PC-9 (cell line): ENCODE measurements at regions not wholly inside any gene's neighbourhood (a gene's known extent, or its start where the extent isn't known, plus 50 kb on each side); places are given as distances from the start of the nearest gene placed in this dataset.

Experiments used
- BruUV-seq: library from RNA; stranded (reverse); fragments of 400-500 nt; replicated peaks from 2 replicates; lab custom pipeline; 2021; lab: Mats Ljungman, UMichigan
- CTCF ChIA-PET: fragments of 300-600 bp; sonication (Branson Sonifier 250); formaldehyde crosslinking; loops from one replicate; lab custom pipeline; 2022; ENCODE audit warnings: antibody characterized with exemption; lab: Charles Lee
- POLR2A ChIA-PET: fragments of 300-600 bp; sonication (Branson Sonifier 250); formaldehyde crosslinking; loops from one replicate; lab custom pipeline; 2022; ENCODE audit warnings: antibody characterized with exemption; ENCODE audit not compliant: unreplicated experiment; lab: Charles Lee
- DNase-seq, 2 experiments: peaks; one replicate each; pipeline versions ENCODE4 v3.0.0 to v3.0.0-alpha.2; 2015 to 2022; ENCODE audit warnings: mixed read lengths in 1 of 2
- H2AFZ ChIP-seq: fragments of 200-600 bp; sonication (generic); 2 replicates; pipeline ENCODE4 v1.8.1; 2017; ENCODE audit warnings: antibody characterized with exemption
- H3F3A ChIP-seq: fragments of 200-600 bp; sonication (generic); 2 replicates; pipeline ENCODE4 v1.8.1; 2017; ENCODE audit warnings: antibody characterized with exemption, mild to moderate bottlenecking, low read depth; ENCODE audit not compliant: insufficient read depth
- H3K27ac ChIP-seq: fragments of 200-600 bp; sonication (generic); 2 replicates; pipeline ENCODE4 v1.6.1; 2016; ENCODE audit warnings: mixed run types
- H3K27me3 ChIP-seq: fragments of 200-600 bp; sonication (generic); 2 replicates; pipeline ENCODE4 v1.6.1; 2016; ENCODE audit warnings: low read depth, mixed run types; ENCODE audit not compliant: insufficient read depth
- H3K36me3 ChIP-seq: fragments of 200-600 bp; sonication (generic); 2 replicates; pipeline ENCODE4 v1.6.1; 2016; ENCODE audit warnings: low read depth, mixed run types
- H3K4me1 ChIP-seq: fragments of 200-600 bp; sonication (generic); replicated peaks from 2 replicates; pipeline ENCODE4 v1.6.1; 2016; ENCODE audit warnings: mixed run types; ENCODE audit not compliant: insufficient read depth
- H3K4me2 ChIP-seq: fragments of 200-600 bp; sonication (generic); 2 replicates; pipeline ENCODE4 v1.6.1; 2017; ENCODE audit warnings: mixed run types
- H3K4me3 ChIP-seq: fragments of 200-600 bp; sonication (generic); 2 replicates; pipeline ENCODE4 v1.6.1; 2016; ENCODE audit warnings: mixed run types
- H3K79me2 ChIP-seq: fragments of 200-600 bp; sonication (generic); 2 replicates; pipeline ENCODE4 v1.6.1; 2017; ENCODE audit warnings: low read depth, mixed run types
- H3K9me2 ChIP-seq: fragments of 200-600 bp; sonication (generic); 2 replicates; pipeline ENCODE4 v1.8.1; 2017; ENCODE audit warnings: mild to moderate bottlenecking; ENCODE audit not compliant: insufficient read depth
- H3K9me3 ChIP-seq: fragments of 200-600 bp; sonication (generic); 2 replicates; pipeline ENCODE4 v1.8.1; 2016; ENCODE audit warnings: low read depth; ENCODE audit not compliant: insufficient read depth
- H4K20me1 ChIP-seq: fragments of 200-600 bp; sonication (generic); 2 replicates; pipeline ENCODE4 v1.8.1; 2017; ENCODE audit not compliant: insufficient read depth
- CTCF ChIP-seq: fragments of 200-600 bp; sonication (generic); conservative IDR thresholded peaks from 2 replicates; pipeline ENCODE4 v1.6.1; 2017; ENCODE audit warnings: mixed run types, antibody characterized with exemption, mild to moderate bottlenecking, moderate library complexity
- EZH2 ChIP-seq: fragments of 200-600 bp; sonication (generic); IDR thresholded peaks from 2 replicates; pipeline ENCODE4 v1.8.0; 2017; ENCODE audit warnings: antibody characterized with exemption, low read depth
- intact Hi-C: fragments of 100-400 bp; cut with micrococcal nuclease; formaldehyde crosslinking; loops from one replicate; pipeline ENCODE4 v1.10.0; 2022; ENCODE audit not compliant: unreplicated experiment

- Histone ChIP-seq H3F3A (no peaks in the 10 kb centered on the region), H2AFZ (no peak overlapping the region), H4K20me1 (no peaks in the 10 kb centered on the region), H3K9me3 (no peaks in the 10 kb centered on the region), H3K4me1 (no peaks in the 10 kb centered on the region), H3K27me3 (no peaks in the 10 kb centered on the region; the same call in 1 of the 2 replicates), H3K9me2 (no peaks in the 10 kb centered on the region), H3K4me3 (no peak overlapping the region), H3K27ac (no peak overlapping the region), H3K79me2 (no peaks in the 10 kb centered on the region), H3K36me3 (no peaks in the 10 kb centered on the region), H3K4me2 (no peak overlapping the region)
- intact Hi-C loops, result no loop called here
- no TSS peak for BruUV-seq
- POLR2A ChIA-PET, result no interaction called here
- TF ChIP-seq EZH2 (no peak), CTCF (no peak)
- no peak for DNase-seq
- CTCF ChIA-PET, result no interaction called here
These were observed 96.6 kb downstream of the WTIP start for GRCh38 chr19:34578173-34578572.

GRCh38 chr19:34577531-34578101, 96.1 kb downstream of the WTIP start:
- Histone ChIP-seq H3K4me1 (no peaks in the 10 kb centered on the region), H4K20me1 (no peaks in the 10 kb centered on the region), H3K9me2 (no peaks in the 10 kb centered on the region), H3K9me3 (no peaks in the 10 kb centered on the region), H3K4me2 (no peak overlapping the region), H2AFZ (no peak overlapping the region), H3K27me3 (no peaks in the 10 kb centered on the region; the same call in 1 of the 2 replicates), H3K27ac (no peak overlapping the region), H3F3A (no peaks in the 10 kb centered on the region), H3K4me3 (no peak overlapping the region), H3K36me3 (no peaks in the 10 kb centered on the region), H3K79me2 (no peaks in the 10 kb centered on the region)
- POLR2A ChIA-PET, result no interaction called here
- BruUV-seq, result no TSS peak
- CTCF ChIA-PET, result no interaction called here
- no peak for TF ChIP-seq EZH2
- TF ChIP-seq CTCF, result no peak
- intact Hi-C loops, result no loop called here
- DNase-seq, result no peak

- Histone ChIP-seq H3K79me2 (no peaks in the 10 kb centered on the region), H2AFZ (no peak overlapping the region), H3K27ac (no peak overlapping the region), H3K9me2 (no peaks in the 10 kb centered on the region), H3K27me3 (no peaks in the 10 kb centered on the region; the same call in 1 of the 2 replicates), H3K4me2 (no peak overlapping the region), H4K20me1 (no peaks in the 10 kb centered on the region), H3F3A (no peaks in the 10 kb centered on the region), H3K9me3 (no peaks in the 10 kb centered on the region), H3K36me3 (no peaks in the 10 kb centered on the region), H3K4me3 (no peak overlapping the region), H3K4me1 (no peaks in the 10 kb centered on the region)
- no TSS peak for BruUV-seq
- no peak for TF ChIP-seq EZH2
- no peak for TF ChIP-seq CTCF
- ChIA-PET POLR2A (no interaction called here), CTCF (no interaction called here)
- no peak for DNase-seq
- intact Hi-C loops, result no loop called here
These were observed 95.5 kb downstream of the WTIP start for GRCh38 chr19:34577056-34577455.
